GM12872 (cell line): ENCODE measurements at regions not wholly inside any gene's neighbourhood (a gene's known extent, or its start where the extent isn't known, plus 50 kb on each side); places are given as distances from the start of the nearest gene placed in this dataset.

ENCODE experiments used
- CTCF ChIP-seq: IDR thresholded peaks from 3 replicates; pipeline ENCODE4 v1.5.1; 2011; ENCODE audit warnings: low read depth, mild to moderate bottlenecking, low read length, moderate library complexity; ENCODE audit not compliant: insufficient read depth

GRCh38 chr6:141415896-141416295, 716.8 kb upstream of the GJE1 start:
- no peak for TF ChIP-seq CTCF

GRCh38 chr6:141413196-141413595, 719.5 kb upstream of the GJE1 start:
- TF ChIP-seq CTCF: no peak

- TF ChIP-seq CTCF: no peak
These were observed 726.0 kb upstream of the GJE1 start for GRCh38 chr6:141406761-141407160.

GRCh38 chr6:141403827-141404226, 728.9 kb upstream of the GJE1 start:
- no peak for TF ChIP-seq CTCF

GRCh38 chr6:141403103-141403502, 729.6 kb upstream of the GJE1 start:
- TF ChIP-seq CTCF: no peak

- TF ChIP-seq CTCF: no peak
These were observed 730.2 kb upstream of the GJE1 start for GRCh38 chr6:141402489-141402888.

GRCh38 chr6:141401851-141402250, 730.9 kb upstream of the GJE1 start:
- TF ChIP-seq CTCF: no peak

GRCh38 chr6:141401168-141401567, 731.6 kb upstream of the GJE1 start:
- no peak for TF ChIP-seq CTCF
